Epithelial cell of proximal tubule (primary cell): ENCODE measurements at regions not wholly inside any gene's neighbourhood (a gene's known extent, or its start where the extent isn't known, plus 50 kb on each side); places are given as distances from the start of the nearest gene placed in this dataset.
A peak's percentile ranks its signal among the peaks of the same experiment; 100 is the strongest.
"Not testable (repeated sequence)": the region's sequence is repeated elsewhere in the genome, so short reads cannot be mapped to it uniquely, and the experiment has no call there.

Experiments used
- DNase-seq: peaks from one replicate; pipeline ENCODE4 v3.0.0-alpha.2; 2011; ENCODE audit warnings: low read depth
- H3K4me3 ChIP-seq: 2 replicates; pipeline ENCODE4 v1.5.1; 2011; ENCODE audit warnings: low read depth, mild to moderate bottlenecking, low read length
- CTCF ChIP-seq: conservative IDR thresholded peaks from 2 replicates; pipeline ENCODE4 v1.5.1; 2012; ENCODE audit warnings: low read depth, mild to moderate bottlenecking, low read length

GRCh38 chr5:71925608-71926091, 181.6 kb upstream of the MAP1B start:
- H3K4me3 ChIP-seq, result no peak overlapping the region
- DNase-seq, result no peak
- no peak for TF ChIP-seq CTCF

DNA sequence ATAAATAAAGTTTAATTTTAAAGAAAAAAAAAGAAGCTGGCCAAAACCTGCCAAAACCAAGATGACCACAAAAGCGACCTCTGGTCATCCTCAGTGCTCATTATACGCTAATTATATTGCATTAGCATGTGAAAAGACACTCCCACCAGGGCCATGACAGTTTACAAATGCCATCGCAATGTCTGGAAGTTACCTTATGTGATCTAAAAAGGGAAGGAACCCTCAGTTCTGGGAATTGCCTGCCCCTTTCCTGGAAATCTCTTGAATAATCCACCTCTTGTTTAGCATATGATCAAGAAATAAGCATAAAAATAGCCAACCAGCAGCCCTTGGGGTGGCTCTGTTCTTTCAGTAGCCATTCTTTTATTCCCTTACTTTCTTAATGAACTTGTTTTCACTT, 178.3 kb upstream of the MAP1B start:
- TF ChIP-seq CTCF, result no peak
- no peak for DNase-seq
- H3K4me3 ChIP-seq, result no peak overlapping the region

- not testable (repeated sequence) for DNase-seq, H3K4me3 ChIP-seq
Measured at GRCh38 chr5:71930554-71930953, 176.7 kb upstream of the MAP1B start.

- peak; percentile 42 for DNase-seq
- no peak for TF ChIP-seq CTCF
- H3K4me3 ChIP-seq, result no peak overlapping the region
Measured at GRCh38 chr5:71932131-71932654, 175.1 kb upstream of the MAP1B start.

GRCh38 chr5:71932655-71933338, 174.5 kb upstream of the MAP1B start:
- peak; percentile 22 for TF ChIP-seq CTCF
- no peak overlapping the region for H3K4me3 ChIP-seq
- peak; percentile 86 for DNase-seq

DNA sequence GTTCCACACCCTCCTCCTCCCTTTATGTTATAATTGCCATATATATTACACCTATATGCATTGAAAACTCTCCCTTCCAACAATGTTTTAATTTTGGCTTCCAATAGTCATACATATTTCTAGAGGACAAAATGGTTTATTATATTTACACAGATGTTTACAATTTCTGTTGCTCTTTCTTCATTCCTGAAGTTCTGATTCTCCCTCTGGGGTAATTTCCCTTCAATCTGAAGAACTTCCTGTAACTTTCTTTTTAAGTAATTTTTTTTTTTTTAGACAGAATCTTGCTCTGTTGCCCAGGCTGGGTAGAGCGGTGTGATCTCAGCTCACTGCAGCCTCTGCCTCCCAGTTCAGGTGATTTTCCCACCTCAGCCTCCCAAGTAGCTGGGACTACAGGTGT, 173.0 kb upstream of the MAP1B start:
- TF ChIP-seq CTCF, result no peak
- no peak overlapping the region for H3K4me3 ChIP-seq
- DNase-seq, result no peak

GRCh38 chr5:71937921-71938698, 169.2 kb upstream of the MAP1B start:
- H3K4me3 ChIP-seq, result no peak overlapping the region
- no peak for DNase-seq
- TF ChIP-seq CTCF, result no peak
